ENCODE measurements at regions not wholly inside any gene's neighbourhood (a gene's known extent, or its start where the extent isn't known, plus 50 kb on each side); places are given as distances from the start of the nearest gene placed in this dataset.
"Not testable (repeated sequence)": the region's sequence is repeated elsewhere in the genome, so short reads cannot be mapped to it uniquely, and the experiment has no call there.

- DNase-seq, result no peak
Measured at GRCh38 chr2:59756150-59756549, 797.3 kb downstream of the BCL11A start.

- DNase-seq, result no peak
Measured at GRCh38 chr2:59754011-59754735, 799.3 kb downstream of the BCL11A start.

GRCh38 chr2:59752512-59752911, 800.9 kb downstream of the BCL11A start:
- no peak for DNase-seq

- DNase-seq, result no peak
Measured at GRCh38 chr2:59752071-59752470, 801.4 kb downstream of the BCL11A start.

GRCh38 chr2:59751214-59751613, 802.2 kb downstream of the BCL11A start:
- not testable (repeated sequence) for DNase-seq

- DNase-seq, result no peak
Measured at GRCh38 chr2:59746291-59746690, 807.2 kb downstream of the BCL11A start.

- DNase-seq, result no peak
Measured at GRCh38 chr2:59745085-59745484, 808.4 kb downstream of the BCL11A start.

GRCh38 chr2:59744436-59744835, 809.0 kb downstream of the BCL11A start:
- DNase-seq, result no peak

- no peak for DNase-seq
Measured at GRCh38 chr2:59741840-59742239, 811.6 kb downstream of the BCL11A start.

- DNase-seq, result no peak
Measured at GRCh38 chr2:59739166-59739565, 814.3 kb downstream of the BCL11A start.

GRCh38 chr2:59737299-59737698, 816.2 kb downstream of the BCL11A start:
- no peak for DNase-seq

- DNase-seq, result no peak
Measured at GRCh38 chr2:59734743-59735142, 818.7 kb downstream of the BCL11A start.

GRCh38 chr2:59733970-59734369, 819.5 kb downstream of the BCL11A start:
- no peak for DNase-seq

- no peak for DNase-seq
Measured at GRCh38 chr2:59733567-59733930, 819.9 kb downstream of the BCL11A start.

- no peak for DNase-seq
Measured at GRCh38 chr2:59732871-59733566, 820.4 kb downstream of the BCL11A start.

GRCh38 chr2:59727121-59727590, 826.3 kb downstream of the BCL11A start:
- DNase-seq, result no peak

GRCh38 chr2:59726228-59727120, 827.0 kb downstream of the BCL11A start:
- DNase-seq, result no peak

- no peak for DNase-seq
Measured at GRCh38 chr2:59724746-59725145, 828.7 kb downstream of the BCL11A start.

GRCh38 chr2:59720296-59720866, 833.1 kb downstream of the BCL11A start:
- DNase-seq, result no peak

- no peak for DNase-seq
Measured at GRCh38 chr2:59713577-59713976, 839.9 kb downstream of the BCL11A start.

GRCh38 chr2:59711121-59711520, 842.3 kb downstream of the BCL11A start:
- DNase-seq, result no peak

- no peak for DNase-seq
Measured at GRCh38 chr2:59706729-59707128, 846.7 kb downstream of the BCL11A start.

GRCh38 chr2:59703796-59704195, 849.7 kb downstream of the BCL11A start:
- no peak for DNase-seq

Measured in CD4-positive, alpha-beta T cell treated with Interleukin-15 for 1 hour (primary cell).